ENCODE measurements at regions not wholly inside any gene's neighbourhood (a gene's known extent, or its start where the extent isn't known, plus 50 kb on each side); places are given as distances from the start of the nearest gene placed in this dataset.

DNA sequence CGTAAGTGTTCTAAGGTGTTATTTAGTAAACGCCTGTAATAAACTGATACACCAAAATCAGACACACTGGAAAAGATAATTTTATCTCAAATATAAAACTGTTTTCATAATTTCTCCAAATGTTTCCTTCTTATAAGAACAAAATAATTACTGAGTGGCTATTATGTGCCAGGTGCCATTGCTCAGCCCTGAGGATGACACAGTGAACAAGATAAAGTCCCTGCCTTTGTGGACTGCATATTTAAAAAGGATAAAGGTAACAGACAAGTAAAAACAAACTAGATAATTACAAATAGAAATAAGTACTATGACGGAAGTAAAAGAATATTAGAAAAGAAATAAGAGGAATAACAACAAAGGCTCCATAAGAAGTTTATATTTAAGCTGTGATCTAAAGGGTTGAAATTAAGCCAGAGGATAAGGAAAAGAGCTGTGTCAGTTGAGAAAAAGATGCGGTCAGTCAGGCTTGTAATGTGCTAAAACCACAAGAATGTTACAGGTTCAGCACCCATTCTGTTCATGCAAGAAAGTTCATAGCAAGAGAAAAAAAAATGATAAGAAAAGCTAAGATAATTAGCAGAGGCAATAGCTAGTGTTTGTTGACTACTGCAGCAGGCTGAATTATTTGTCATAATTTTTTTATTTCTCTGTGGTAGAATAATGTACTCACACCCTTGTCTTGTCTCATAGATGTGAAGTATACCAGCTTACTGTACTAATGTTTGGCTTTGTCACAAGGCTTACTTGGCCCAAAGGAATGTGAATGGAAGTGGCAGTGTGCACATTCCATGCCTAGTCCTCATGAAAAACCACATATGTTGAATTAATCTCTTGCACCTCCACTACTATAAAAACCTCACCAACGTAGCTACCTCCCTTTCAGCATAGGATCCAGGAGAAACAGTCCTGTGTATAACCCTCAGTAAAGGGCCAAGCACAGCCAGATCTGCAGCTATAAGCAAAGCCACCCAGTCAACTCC is 75.1 kb downstream of the CRPPA start (continued):
- TF ChIP-seq, protein P1, sequence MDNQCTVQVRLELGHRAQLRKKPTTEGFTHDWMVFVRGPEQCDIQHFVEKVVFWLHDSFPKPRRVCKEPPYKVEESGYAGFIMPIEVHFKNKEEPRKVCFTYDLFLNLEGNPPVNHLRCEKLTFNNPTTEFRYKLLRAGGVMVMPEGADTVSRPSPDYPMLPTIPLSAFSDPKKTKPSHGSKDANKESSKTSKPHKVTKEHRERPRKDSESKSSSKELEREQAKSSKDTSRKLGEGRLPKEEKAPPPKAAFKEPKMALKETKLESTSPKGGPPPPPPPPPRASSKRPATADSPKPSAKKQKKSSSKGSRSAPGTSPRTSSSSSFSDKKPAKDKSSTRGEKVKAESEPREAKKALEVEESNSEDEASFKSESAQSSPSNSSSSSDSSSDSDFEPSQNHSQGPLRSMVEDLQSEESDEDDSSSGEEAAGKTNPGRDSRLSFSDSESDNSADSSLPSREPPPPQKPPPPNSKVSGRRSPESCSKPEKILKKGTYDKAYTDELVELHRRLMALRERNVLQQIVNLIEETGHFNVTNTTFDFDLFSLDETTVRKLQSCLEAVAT (IDR thresholded peaks at IDR 0.05), result peak in 1 of 2 experiments; percentile 78; a peak in 2 of 4 replicates
- TF ChIP-seq SOX6 (IDR thresholded peaks at IDR 0.05) (peak; percentile 73; the same call in 1 of the 2 replicates), SMARCA4 (IDR thresholded peaks at IDR 0.05) (peak; percentile 11; the same call in 1 of the 2 replicates), CBFA2T3 (IDR thresholded peaks at IDR 0.05) (peak; percentile 6; the same call in 1 of the 2 replicates), RFX7 (CRISPR knock-in tag; IDR thresholded peaks at IDR 0.05) (no peak), RFX1 (IDR thresholded peaks at IDR 0.05) (no peak), ZNF175 (CRISPR knock-in tag; IDR thresholded peaks at IDR 0.05; ENCODE audit: low read depth) (0 out of 2 replicates have a peak, but pooled peaks have one; percentile 37), ZKSCAN1 (IDR thresholded peaks at IDR 0.05; ENCODE audit: low read depth, low read length) (no peak), TAF15 (IDR thresholded peaks at IDR 0.05; ENCODE audit: low read depth, low read length) (no peak), EP300 (IDR thresholded peaks at IDR 0.05; ENCODE audit: low read length) (0 out of 2 replicates have a peak, but pooled peaks have one; percentile 21), TCF7 (IDR thresholded peaks at IDR 0.05; ENCODE audit: borderline replicate concordance) (no peak), KDM2B (CRISPR knock-in tag; IDR thresholded peaks at IDR 0.05) (no peak), RAD21 (CRISPR knock-in tag; conservative IDR thresholded peaks at IDR 0.05 in 1 of 2, IDR thresholded peaks at IDR 0.05 in 1 of 2) (no peak), TEAD4 (IDR thresholded peaks at IDR 0.05; ENCODE audit: low read length) (peak; percentile 63; the same call in 1 of the 2 replicates), TEAD4 (CRISPR knock-in tag; IDR thresholded peaks at IDR 0.05; ENCODE audit: borderline replicate concordance) (no peak), ZNF445 (CRISPR knock-in tag; IDR thresholded peaks at IDR 0.05; ENCODE audit: low read depth) (no peak), HIVEP1 (CRISPR knock-in tag; IDR thresholded peaks at IDR 0.05) (no peak), PYGO2 (tag; IDR thresholded peaks at IDR 0.05) (no peak), SMARCE1 (IDR thresholded peaks at IDR 0.05) (peak; percentile 44; the same call in 1 of the 2 replicates), ZNF507 (tag; conservative IDR thresholded peaks at IDR 0.05) (no peak), SMAD2 (IDR thresholded peaks at IDR 0.05; ENCODE audit: low read depth, low read length) (no peak), GATAD2B (IDR thresholded peaks at IDR 0.05; ENCODE audit: borderline replicate concordance) (no peak), C11orf30 (IDR thresholded peaks at IDR 0.05; ENCODE audit: low read depth) (0 out of 2 replicates have a peak, but pooled peaks have one; percentile 10), TEAD1 (CRISPR knock-in tag; IDR thresholded peaks at IDR 0.05) (peak in 1 of 2 experiments; percentile 85; a peak in 2 of 4 replicates)
- TF ChIP-seq, protein P2, sequence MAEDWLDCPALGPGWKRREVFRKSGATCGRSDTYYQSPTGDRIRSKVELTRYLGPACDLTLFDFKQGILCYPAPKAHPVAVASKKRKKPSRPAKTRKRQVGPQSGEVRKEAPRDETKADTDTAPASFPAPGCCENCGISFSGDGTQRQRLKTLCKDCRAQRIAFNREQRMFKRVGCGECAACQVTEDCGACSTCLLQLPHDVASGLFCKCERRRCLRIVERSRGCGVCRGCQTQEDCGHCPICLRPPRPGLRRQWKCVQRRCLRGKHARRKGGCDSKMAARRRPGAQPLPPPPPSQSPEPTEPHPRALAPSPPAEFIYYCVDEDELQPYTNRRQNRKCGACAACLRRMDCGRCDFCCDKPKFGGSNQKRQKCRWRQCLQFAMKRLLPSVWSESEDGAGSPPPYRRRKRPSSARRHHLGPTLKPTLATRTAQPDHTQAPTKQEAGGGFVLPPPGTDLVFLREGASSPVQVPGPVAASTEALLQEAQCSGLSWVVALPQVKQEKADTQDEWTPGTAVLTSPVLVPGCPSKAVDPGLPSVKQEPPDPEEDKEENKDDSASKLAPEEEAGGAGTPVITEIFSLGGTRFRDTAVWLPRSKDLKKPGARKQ (CRISPR knock-in tag; IDR thresholded peaks at IDR 0.05), result no peak
- TF ChIP-seq, protein P3, sequence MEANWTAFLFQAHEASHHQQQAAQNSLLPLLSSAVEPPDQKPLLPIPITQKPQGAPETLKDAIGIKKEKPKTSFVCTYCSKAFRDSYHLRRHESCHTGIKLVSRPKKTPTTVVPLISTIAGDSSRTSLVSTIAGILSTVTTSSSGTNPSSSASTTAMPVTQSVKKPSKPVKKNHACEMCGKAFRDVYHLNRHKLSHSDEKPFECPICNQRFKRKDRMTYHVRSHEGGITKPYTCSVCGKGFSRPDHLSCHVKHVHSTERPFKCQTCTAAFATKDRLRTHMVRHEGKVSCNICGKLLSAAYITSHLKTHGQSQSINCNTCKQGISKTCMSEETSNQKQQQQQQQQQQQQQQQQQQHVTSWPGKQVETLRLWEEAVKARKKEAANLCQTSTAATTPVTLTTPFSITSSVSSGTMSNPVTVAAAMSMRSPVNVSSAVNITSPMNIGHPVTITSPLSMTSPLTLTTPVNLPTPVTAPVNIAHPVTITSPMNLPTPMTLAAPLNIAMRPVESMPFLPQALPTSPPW (CRISPR knock-in tag; IDR thresholded peaks at IDR 0.05), result 0 out of 2 replicates have a peak, but pooled peaks have one; percentile 7
